ENCODE measurements at regions not wholly inside any gene's neighbourhood (a gene's known extent, or its start where the extent isn't known, plus 50 kb on each side); places are given as distances from the start of the nearest gene placed in this dataset.
"Not testable (repeated sequence)": the region's sequence is repeated elsewhere in the genome, so short reads cannot be mapped to it uniquely, and the experiment has no call there.

GRCh38 chr10:62996516-62996915 is 136.6 kb upstream of the NRBF2 start:
- no peak for DNase-seq

- no peak for DNase-seq
Measured at GRCh38 chr10:62993121-62993520, 140.0 kb upstream of the NRBF2 start.

GRCh38 chr10:62992145-62992721 is 140.9 kb upstream of the NRBF2 start:
- DNase-seq = no peak

GRCh38 chr10:62990126-62990525 is 143.0 kb upstream of the NRBF2 start:
- DNase-seq = no peak

- DNase-seq = no peak
Measured at GRCh38 chr10:62985807-62986600, 147.1 kb upstream of the NRBF2 start.

- peak in 1 of 3 experiments; percentile 25 for DNase-seq
Measured at GRCh38 chr10:62981096-62981495, 152.0 kb upstream of the NRBF2 start.

- peak in 2 of 3 experiments; percentile 33 to 70 for DNase-seq
Measured at GRCh38 chr10:62980687-62981086, 152.4 kb upstream of the NRBF2 start.

GRCh38 chr10:62979921-62980320 is 153.2 kb upstream of the NRBF2 start:
- DNase-seq = no peak

GRCh38 chr10:62978482-62978881 is 154.6 kb upstream of the NRBF2 start:
- no peak for DNase-seq

GRCh38 chr10:62974795-62975194 is 158.3 kb upstream of the NRBF2 start:
- DNase-seq = not testable (repeated sequence)

- no peak for DNase-seq
Measured at GRCh38 chr10:62972103-62972502, 155.9 kb upstream of the EGR2 start.

GRCh38 chr10:62964026-62964425 is 147.9 kb upstream of the EGR2 start:
- DNase-seq = no peak

- no peak for DNase-seq
Measured at GRCh38 chr10:62961951-62962523, 145.9 kb upstream of the EGR2 start.

- DNase-seq = no peak
Measured at GRCh38 chr10:62960416-62960815, 144.2 kb upstream of the EGR2 start.

- DNase-seq = no peak
Measured at GRCh38 chr10:62959553-62959952, 143.4 kb upstream of the EGR2 start.

GRCh38 chr10:62958980-62959379 is 142.8 kb upstream of the EGR2 start:
- DNase-seq = no peak

- peak in 1 of 3 experiments; percentile 2 for DNase-seq
Measured at GRCh38 chr10:62946278-62946677, 130.1 kb upstream of the EGR2 start.

- DNase-seq = no peak
Measured at GRCh38 chr10:62939698-62940097, 123.5 kb upstream of the EGR2 start.

- DNase-seq = no peak
Measured at GRCh38 chr10:62938672-62939071, 122.5 kb upstream of the EGR2 start.

GRCh38 chr10:62937674-62938073 is 121.5 kb upstream of the EGR2 start:
- no peak for DNase-seq

GRCh38 chr10:62935022-62935421 is 118.9 kb upstream of the EGR2 start:
- no peak for DNase-seq

- DNase-seq = no peak
Measured at GRCh38 chr10:62934258-62934657, 118.1 kb upstream of the EGR2 start.

- DNase-seq = not testable (repeated sequence)
Measured at GRCh38 chr10:62928763-62929162, 112.6 kb upstream of the EGR2 start.

- no peak for DNase-seq
Measured at GRCh38 chr10:62926407-62926806, 110.2 kb upstream of the EGR2 start.

All from NCI-H1417 (cell line).